Stimulated activated CD8-positive, alpha-beta memory T cell treated with anti-CD3 and anti-CD28 coated beads, Interleukin-15, amount 100 ng/mL, for 1 hour (primary cell): ENCODE measurements at regions not wholly inside any gene's neighbourhood (a gene's known extent, or its start where the extent isn't known, plus 50 kb on each side); places are given as distances from the start of the nearest gene placed in this dataset.

Experiments
- DNase-seq: peaks from one replicate; pipeline ENCODE4 v3.0.0-alpha.2; 2020; ENCODE audit warnings: low read depth

- DNase-seq, result no peak
Measured at GRCh38 chr3:59338934-59339333, 289.1 kb upstream of the CFAP20DC start.

DNA sequence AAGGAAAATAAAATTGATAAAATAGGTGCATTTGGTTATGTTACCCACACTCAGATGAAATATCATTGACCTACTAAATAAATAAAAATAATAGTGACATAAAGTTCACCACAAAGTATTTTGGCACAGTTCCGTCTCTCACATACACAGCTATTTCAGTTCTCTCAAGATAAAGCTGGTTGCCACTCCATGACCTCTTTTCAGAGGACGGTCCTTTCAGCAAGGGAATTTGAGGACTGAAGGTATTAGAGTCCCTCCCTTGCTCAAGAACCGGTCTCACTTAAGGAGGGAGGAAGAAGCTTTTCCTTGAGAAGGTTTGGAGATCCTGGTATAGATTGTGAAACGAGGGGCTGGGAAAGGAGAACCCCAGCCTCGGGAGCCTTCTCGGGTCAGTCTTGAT is 285.5 kb upstream of the CFAP20DC start:
- no peak for DNase-seq

DNA sequence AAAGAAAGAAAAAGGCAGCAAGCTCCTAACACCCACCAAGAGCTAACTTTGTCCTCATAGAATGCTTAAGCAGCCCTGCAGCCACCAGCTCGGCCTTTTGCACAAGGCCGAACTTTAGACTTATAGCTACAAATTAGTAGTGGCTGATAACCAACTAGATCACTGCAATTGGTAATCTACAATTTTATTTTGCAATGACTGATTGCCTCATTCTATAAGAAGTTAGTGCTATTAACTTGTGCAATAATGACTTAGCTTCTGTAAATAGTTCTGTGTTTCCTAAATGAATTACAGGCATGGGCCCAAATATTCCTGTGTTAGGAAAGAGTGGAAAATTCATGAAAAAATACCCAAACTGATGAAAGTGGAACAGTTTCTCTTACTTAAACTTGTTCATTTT is 284.8 kb upstream of the CFAP20DC start:
- no peak for DNase-seq

GRCh38 chr3:59327376-59327808 is 277.6 kb upstream of the CFAP20DC start:
- DNase-seq, result no peak

DNA sequence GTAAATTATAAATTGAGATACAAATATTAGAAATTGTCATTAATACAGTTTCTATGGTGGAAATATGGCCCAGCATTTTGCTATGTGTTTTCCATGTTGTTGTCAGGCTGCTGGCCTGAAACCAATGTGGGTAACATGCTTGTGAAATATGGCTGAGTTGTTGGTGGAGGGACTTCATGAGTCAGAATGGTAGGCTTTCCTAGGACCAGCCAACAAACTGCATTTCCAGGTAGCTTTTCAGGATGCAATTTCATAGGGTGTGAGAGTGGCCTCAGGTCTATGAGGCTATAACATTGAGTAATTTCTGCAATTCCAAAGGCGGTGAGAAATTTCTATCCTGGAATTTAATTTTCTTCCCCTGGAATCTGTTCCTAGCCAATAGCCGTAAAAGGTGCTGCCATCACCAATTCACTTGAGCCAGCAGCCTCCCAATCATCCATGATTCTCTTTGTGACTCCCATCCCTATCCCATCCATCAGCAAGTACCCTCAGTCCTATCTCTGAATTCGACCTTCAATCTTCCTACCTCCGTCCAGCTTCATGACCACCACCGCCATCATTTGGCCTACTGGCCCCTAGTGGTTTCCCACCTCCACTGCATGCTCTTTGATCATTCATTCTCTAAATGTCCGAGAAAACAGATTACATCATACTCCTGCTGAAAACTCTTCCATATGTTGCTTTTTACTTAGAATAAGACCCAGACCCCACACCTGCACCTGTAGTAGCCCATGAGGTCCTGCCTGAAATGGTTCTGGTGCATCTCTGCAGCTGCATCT is 276.6 kb upstream of the CFAP20DC start:
- DNase-seq, result no peak

GRCh38 chr3:59321881-59322540 is 272.2 kb upstream of the CFAP20DC start:
- DNase-seq, result no peak

- no peak for DNase-seq
Measured at GRCh38 chr3:59320080-59320479, 270.3 kb upstream of the CFAP20DC start.

GRCh38 chr3:59319442-59319841 is 269.6 kb upstream of the CFAP20DC start:
- no peak for DNase-seq

DNA sequence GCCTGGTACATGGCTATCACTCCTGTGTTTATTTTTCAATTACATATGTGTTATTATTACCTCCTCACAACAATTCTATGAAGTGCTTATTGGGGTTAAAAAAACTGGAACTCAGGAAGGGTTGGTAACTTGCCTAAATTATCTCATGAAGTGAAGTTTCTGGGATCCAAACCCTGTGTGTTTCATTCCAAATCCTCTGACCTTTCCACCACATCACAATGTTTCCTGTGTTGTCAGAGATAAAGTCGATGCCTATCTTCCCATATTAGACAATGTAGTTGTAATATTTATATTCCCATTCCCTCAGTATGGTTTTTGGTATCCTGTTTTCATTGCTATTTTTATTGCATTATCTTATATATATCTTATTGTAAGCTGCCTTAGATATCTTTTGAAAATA is 269.1 kb upstream of the CFAP20DC start:
- DNase-seq, result no peak

DNA sequence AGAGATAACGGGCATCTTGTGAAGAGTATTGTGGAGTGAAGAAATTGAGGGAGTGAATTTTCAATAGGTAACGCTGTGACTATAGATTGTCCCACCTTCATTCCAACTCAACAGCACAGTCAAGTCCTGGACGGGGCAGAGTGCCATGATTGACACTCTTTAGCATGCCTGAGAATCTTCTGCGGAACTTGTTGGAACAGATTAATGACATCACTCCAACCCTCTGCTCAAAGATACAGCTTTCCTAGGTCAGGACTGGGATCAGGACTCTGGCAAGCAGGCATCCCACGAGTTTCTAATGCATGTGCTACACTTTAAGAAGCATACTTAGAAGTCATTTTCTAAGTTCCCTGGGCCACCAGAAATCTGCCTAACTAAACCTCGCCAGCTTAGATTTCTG is 267.6 kb upstream of the CFAP20DC start:
- no peak for DNase-seq

- no peak for DNase-seq
Measured at GRCh38 chr3:59316688-59317275, 267.0 kb upstream of the CFAP20DC start.

DNA sequence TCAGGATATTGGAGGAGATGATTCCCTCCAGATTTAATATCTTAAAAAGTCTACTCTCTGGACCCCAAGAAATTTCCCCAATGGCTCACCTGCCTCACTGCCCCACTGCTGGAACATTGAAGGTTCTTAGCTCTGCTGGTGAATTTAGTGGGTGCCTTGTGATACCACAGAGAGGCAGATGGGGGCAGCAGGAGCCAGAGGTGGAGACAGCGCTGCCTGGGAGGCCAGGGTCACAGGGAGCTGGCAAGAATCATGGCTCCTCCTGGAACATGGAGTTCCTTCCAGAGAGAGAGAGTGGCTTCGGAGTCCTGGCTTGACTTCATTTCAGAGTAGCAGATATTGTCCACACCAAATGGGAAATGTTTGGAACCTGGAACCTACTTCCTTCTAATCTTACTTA is 263.5 kb upstream of the CFAP20DC start:
- DNase-seq, result peak; percentile 2

GRCh38 chr3:59311231-59311630 is 261.4 kb upstream of the CFAP20DC start:
- no peak for DNase-seq

GRCh38 chr3:59310736-59311135 is 260.9 kb upstream of the CFAP20DC start:
- no peak for DNase-seq

DNA sequence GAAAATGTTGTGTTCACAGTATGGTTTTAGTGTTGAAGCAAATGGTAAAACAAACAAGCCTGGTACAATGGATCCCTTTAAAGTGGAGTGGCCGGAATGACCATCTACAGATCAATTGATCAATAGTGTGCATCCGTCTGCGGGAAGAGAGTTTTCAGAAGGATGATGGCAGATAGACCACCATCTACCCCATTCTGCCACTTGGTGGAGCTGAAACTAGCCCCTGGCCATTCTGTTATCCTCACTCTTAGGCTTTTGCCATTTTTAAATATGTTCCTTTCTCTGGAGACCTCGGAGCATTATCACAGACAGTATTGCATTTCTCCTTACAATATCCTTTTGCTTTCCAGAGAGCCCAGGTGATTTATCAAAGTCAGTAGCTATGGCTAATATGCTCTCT is 258.9 kb upstream of the CFAP20DC start:
- DNase-seq, result no peak

GRCh38 chr3:59308001-59308400 is 258.2 kb upstream of the CFAP20DC start:
- no peak for DNase-seq

DNA sequence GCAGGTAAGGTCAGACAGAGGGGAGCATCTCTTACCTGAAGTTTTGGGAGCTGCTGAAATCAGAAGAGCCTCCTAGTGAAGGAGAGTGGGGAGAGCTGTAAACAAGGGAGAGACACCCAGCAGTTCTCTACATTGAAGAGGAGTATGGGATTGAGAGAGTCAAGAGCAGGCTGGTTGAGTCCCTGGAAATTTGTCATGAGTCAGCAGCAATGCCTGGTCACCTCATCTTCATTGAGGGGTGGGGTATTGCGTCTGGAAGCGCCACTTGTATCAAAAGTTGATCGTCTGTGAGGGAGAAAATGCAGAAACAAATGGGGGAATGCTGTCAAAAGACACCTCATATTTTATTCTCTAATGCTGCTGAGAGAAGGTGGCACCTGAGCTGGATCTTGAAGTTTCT is 256.6 kb upstream of the CFAP20DC start:
- no peak for DNase-seq

GRCh38 chr3:59304296-59304695 is 254.5 kb upstream of the CFAP20DC start:
- no peak for DNase-seq

DNA sequence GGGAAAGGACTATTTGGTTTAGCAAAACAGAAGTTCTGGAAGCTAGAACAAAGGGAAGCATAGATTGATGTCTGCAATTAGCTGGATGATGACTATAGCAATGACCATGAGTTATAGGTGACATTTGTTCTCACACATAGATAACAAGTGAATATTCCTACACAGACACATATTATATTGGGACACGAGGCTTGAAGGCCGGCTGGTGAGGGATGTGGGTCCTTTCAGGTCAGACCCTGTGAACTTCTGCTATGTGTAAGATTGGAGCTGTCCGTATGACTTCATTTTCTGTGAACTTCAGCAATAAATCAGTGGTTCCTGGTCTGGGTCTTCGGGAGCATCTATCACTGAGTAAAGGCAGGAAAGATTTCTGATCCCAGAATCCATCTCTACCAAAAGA is 253.6 kb upstream of the CFAP20DC start:
- DNase-seq, result no peak

DNA sequence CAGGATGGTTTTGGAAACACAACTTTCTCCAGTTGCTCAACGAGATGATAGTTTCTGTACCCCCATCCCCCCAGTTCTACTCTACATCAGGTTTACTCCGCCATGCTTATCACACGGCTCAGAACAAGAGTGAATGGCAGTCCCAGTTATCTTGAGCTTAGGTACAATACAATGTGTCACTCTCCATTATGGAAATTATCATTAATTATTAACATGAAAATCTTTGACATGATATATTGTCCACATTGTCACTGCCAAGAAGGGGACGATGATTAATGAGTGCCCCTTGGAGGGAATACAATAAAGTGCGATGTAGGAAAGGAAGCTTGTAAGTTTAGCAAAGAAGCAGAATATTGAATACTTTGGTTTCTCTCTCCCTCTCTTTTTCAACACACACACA is 252.6 kb upstream of the CFAP20DC start:
- DNase-seq, result no peak

DNA sequence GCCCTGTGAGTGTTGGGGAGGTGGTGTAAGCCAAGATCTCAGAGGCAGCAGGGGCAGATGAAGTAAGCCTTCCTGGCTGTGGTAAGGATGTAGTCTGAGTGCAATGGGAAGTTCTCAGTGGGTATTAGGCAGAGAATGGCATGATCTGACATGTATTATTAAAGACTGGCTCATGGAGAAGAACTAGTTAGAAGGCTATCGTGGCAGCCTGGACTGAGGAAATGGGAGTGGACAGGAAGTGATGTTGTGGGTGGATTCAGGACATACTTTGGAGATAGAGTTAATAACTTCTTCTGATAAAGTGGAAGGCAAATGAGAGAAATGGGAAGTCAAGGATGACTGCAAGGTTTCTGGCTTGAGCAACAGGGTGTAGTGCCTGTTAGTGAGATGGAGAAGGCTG is 250.9 kb upstream of the CFAP20DC start:
- no peak for DNase-seq

GRCh38 chr3:59299561-59299960 is 249.7 kb upstream of the CFAP20DC start:
- DNase-seq, result no peak

- no peak for DNase-seq
Measured at GRCh38 chr3:59290358-59290757, 240.5 kb upstream of the CFAP20DC start.
